ENCODE measurements at regions not wholly inside any gene's neighbourhood (a gene's known extent, or its start where the extent isn't known, plus 50 kb on each side); places are given as distances from the start of the nearest gene placed in this dataset.
A peak's percentile ranks its signal among the peaks of the same experiment; 100 is the strongest.

DNA sequence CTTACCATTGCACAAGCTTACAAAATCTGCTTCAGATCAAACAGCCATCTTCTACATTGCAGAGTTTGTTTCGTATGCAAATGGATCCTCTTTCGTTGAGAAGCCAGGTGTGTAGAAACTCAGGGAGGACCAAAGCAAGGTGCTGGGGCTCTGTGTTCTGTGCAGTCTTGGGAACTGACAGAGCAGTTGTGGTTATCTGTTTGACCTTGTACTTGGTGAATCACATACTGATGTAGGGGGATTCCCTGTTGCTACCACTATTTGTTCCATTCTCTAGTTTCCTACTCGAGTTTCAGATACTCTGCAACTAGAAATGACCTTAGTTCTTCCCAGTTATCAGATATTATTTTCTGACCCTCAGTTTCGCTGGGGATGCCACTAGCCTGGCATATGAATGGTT lies 95.2 kb upstream of the CLDN10 start:
- no peak overlapping the region for H3K4me3 ChIP-seq (replicated peaks; ENCODE audit: low read depth, low read length)
- DNase-seq (ENCODE audit: low read depth) = no peak
- TF ChIP-seq, protein P1, sequence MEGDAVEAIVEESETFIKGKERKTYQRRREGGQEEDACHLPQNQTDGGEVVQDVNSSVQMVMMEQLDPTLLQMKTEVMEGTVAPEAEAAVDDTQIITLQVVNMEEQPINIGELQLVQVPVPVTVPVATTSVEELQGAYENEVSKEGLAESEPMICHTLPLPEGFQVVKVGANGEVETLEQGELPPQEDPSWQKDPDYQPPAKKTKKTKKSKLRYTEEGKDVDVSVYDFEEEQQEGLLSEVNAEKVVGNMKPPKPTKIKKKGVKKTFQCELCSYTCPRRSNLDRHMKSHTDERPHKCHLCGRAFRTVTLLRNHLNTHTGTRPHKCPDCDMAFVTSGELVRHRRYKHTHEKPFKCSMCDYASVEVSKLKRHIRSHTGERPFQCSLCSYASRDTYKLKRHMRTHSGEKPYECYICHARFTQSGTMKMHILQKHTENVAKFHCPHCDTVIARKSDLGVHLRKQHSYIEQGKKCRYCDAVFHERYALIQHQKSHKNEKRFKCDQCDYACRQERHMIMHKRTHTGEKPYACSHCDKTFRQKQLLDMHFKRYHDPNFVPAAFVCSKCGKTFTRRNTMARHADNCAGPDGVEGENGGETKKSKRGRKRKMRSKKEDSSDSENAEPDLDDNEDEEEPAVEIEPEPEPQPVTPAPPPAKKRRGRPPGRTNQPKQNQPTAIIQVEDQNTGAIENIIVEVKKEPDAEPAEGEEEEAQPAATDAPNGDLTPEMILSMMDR (IDR thresholded peaks at IDR 0.05; ENCODE audit: low read length, missing control alignments) = no peak

DNA sequence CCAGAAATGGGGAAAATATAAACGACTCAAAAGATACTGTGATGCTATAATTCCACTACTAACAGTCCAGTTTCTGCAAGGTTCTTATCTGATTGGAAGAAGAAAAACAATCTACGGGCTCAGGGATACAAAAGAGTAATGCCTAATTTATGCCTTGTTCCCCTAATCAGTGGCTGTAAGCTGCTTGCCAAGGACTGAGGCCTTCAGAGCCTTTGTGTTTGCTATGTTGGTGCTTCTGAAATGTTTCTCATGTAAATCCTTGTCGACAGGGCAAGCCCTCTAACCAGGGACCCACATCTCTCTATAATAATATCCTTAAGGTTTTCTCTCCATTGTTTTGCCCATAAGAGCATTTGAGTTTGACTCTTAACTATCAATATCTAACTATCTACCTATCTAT lies 89.7 kb upstream of the CLDN10 start:
- H3K4me3 ChIP-seq (replicated peaks; ENCODE audit: low read depth, low read length) = no peak overlapping the region
- TF ChIP-seq, protein P1 (IDR thresholded peaks at IDR 0.05; ENCODE audit: low read length, missing control alignments) = no peak
- no peak for DNase-seq (ENCODE audit: low read depth)

DNA sequence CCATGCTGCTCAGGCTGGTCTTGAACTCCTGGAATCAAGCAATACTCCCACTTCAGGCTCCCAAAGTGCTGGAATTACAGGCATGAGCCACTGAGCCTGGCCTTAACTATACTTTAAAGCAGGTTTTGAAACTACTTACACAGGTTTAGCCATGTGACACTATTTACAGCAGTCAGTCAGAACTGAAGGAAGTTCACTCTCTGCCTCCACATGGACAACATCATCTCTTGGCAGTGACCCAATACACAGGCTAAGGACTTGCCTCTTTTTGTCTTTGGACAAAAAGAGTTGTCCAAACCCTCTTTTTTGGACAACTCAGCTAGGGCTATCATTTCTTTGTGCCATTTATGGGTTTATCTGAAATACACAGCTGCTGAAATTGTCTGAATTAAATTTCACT lies 89.0 kb upstream of the CLDN10 start:
- peak; percentile 16 for DNase-seq (ENCODE audit: low read depth)
- H3K4me3 ChIP-seq (replicated peaks; ENCODE audit: low read depth, low read length) = no peak overlapping the region
- TF ChIP-seq, protein P1 (IDR thresholded peaks at IDR 0.05; ENCODE audit: low read length, missing control alignments) = no peak

DNA sequence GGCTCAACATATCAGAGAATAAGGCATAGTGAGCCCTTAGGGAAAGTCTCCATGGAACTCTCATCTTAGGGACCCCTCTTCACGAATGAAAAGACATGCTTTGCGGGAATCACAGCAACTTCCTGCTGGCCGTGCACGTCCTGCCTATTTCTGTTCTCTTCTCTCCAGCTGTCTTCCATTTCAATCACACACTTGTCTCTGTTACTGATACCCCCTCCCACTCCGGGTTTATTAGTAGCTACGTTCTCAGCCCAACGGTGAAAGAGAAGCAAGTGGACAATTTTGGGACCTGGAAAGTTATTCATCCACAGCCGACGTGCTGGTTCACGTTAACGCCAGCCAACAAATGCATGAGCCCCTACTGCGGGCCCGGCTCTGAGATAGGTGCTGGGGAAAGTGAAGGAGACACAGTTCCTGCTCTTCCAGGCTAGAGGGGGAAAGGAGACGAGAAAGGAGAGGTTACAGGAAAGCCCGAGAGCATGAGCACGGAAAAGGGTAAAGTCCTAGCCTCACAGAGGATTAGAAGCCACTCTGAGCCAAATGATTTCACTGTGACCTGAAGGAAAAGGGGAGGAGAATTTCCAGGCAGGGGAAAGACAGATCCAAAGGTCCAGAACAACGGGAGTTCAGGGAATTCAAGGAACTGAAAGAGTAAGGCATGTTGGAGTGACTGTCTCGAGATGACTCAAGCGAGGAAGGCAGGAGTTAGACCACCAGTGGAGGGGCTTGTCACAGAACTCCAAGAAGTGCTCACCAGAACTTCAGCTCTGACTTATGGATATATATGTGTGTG lies 81.8 kb upstream of the CLDN10 start:
- TF ChIP-seq, protein P1 (IDR thresholded peaks at IDR 0.05; ENCODE audit: low read length, missing control alignments) = no peak
- H3K4me3 ChIP-seq (replicated peaks; ENCODE audit: low read depth, low read length) = no peak overlapping the region

DNA sequence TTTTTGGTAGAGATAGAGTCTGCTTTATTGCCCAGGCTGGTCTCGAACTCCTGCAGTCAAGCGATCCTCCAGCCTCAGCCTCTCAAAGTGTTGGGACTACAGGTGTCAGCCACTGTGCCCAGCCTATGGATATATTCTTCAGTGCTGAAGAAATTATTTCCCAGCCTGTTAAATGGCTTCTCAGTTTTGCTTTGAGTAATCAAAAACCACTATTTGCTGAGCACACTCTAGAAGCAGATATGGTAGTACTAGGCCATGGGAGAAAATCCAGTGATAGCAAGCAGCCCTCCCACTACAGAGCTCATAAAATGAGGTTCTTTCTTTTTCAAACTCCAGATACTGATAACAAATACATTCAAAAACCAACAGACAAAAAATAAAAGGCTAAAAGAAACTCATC lies 80.6 kb upstream of the CLDN10 start:
- no peak for DNase-seq (ENCODE audit: low read depth)
- H3K4me3 ChIP-seq (replicated peaks; ENCODE audit: low read depth, low read length) = no peak overlapping the region
- TF ChIP-seq, protein P1 (IDR thresholded peaks at IDR 0.05; ENCODE audit: low read length, missing control alignments) = no peak

More for the DNA sequence above, 81.8 kb upstream of the CLDN10 start:
- DNase-seq (ENCODE audit: low read depth) = no peak

DNA sequence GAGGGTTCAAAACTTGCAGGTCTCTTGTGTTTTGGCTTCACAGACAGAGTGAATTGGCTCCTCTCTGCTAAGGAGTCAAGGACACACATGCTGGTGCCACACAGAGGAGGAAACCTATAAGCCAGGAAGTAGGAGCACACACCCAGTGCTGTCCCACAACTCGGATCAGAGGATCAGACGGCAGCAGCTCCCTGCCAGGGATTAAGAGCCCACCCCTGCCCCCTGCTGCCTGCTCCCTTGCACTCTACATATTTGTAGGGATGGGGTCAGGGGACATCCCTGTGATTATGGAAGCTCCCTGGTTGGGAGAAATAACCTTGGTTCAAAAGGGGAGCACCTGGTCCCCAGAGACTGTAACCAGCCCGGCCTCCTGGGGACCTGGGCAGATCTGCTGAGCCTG lies 77.5 kb upstream of the CLDN10 start:
- TF ChIP-seq, protein P1 (IDR thresholded peaks at IDR 0.05; ENCODE audit: low read length, missing control alignments) = no peak
- no peak overlapping the region for H3K4me3 ChIP-seq (replicated peaks; ENCODE audit: low read depth, low read length)
- no peak for DNase-seq (ENCODE audit: low read depth)

DNA sequence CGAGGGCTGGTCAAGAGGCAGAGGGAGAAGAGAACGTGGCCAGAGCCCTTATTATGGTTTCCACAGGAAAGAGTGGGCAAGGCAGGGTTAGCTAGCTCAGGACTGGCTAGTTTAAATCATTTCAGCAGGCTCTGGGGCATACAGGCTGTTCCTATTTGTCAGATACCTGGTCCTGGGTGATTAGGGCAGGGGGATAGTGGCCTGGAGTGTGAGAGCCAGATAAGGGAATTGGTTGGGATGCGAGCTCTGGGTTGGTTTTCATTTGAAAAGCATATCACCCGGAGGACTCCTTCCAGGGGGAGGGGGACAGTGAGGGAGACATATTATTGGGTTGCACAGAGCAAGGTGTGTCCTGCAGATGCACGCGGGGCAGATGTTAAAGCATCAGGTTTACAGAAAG lies 75.3 kb upstream of the CLDN10 start:
- TF ChIP-seq, protein P1 (IDR thresholded peaks at IDR 0.05; ENCODE audit: low read length, missing control alignments) = no peak
- no peak for DNase-seq (ENCODE audit: low read depth)
- H3K4me3 ChIP-seq (replicated peaks; ENCODE audit: low read depth, low read length) = no peak overlapping the region

All from fibroblast of pulmonary artery (primary cell).